HL-60 (cell line): ENCODE measurements at regions not wholly inside any gene's neighbourhood (a gene's known extent, or its start where the extent isn't known, plus 50 kb on each side); places are given as distances from the start of the nearest gene placed in this dataset.

Experiments
- CTCF ChIP-seq: IDR thresholded peaks from one replicate; pipeline ENCODE4 v1.5.1; 2011; ENCODE audit warnings: low read length, control low read depth, inconsistent platforms; ENCODE audit not compliant: insufficient read depth
- POLR2AphosphoS5 ChIP-seq: IDR thresholded peaks from 2 replicates; pipeline ENCODE4 v1.6.1; 2012; ENCODE audit warnings: low read depth

GRCh38 chr9:12439267-12439666 lies 253.9 kb upstream of the TYRP1 start:
- TF ChIP-seq CTCF (no peak), POLR2AphosphoS5 (no peak)
